Smooth muscle cell (in vitro differentiated cells): ENCODE measurements at regions not wholly inside any gene's neighbourhood (a gene's known extent, or its start where the extent isn't known, plus 50 kb on each side); places are given as distances from the start of the nearest gene placed in this dataset.

ENCODE experiments used
- DNase-seq: peaks from one replicate; lab custom pipeline; 2025; ENCODE audit not compliant: unreplicated experiment; lab: John Stamatoyannopoulos, UW
- H2AFZ ChIP-seq: fragments of 200-600 bp; sonication (generic); 2 replicates; pipeline ENCODE4 v1.6.0; 2016; ENCODE audit warnings: antibody characterized with exemption, low read depth, mild to moderate bottlenecking
- H3F3A ChIP-seq: fragments of 200-600 bp; sonication (generic); 2 replicates; pipeline ENCODE4 v1.6.0; 2017; ENCODE audit warnings: antibody characterized with exemption, low read depth
- H3K27ac ChIP-seq: fragments of 200-600 bp; sonication (generic); 2 replicates; pipeline ENCODE4 v1.5.1; 2016; ENCODE audit warnings: low read depth, mild to moderate bottlenecking
- H3K27me3 ChIP-seq: fragments of 200-600 bp; sonication (generic); 2 replicates; pipeline ENCODE4 v1.6.1; 2016; ENCODE audit warnings: low read depth, mild to moderate bottlenecking
- H3K36me3 ChIP-seq: fragments of 200-600 bp; sonication (generic); 2 replicates; pipeline ENCODE4 v1.5.1; 2016; ENCODE audit warnings: low read depth
- H3K4me1 ChIP-seq: fragments of 200-600 bp; sonication (generic); 2 replicates; pipeline ENCODE4 v1.5.1; 2016; ENCODE audit warnings: low read depth
- H3K4me2 ChIP-seq: fragments of 200-600 bp; sonication (generic); 2 replicates; pipeline ENCODE4 v1.6.0; 2016; ENCODE audit warnings: mild to moderate bottlenecking
- H3K4me3 ChIP-seq: fragments of 200-600 bp; sonication (generic); 2 replicates; pipeline ENCODE4 v1.5.1; 2016; ENCODE audit warnings: mild to moderate bottlenecking
- H3K79me2 ChIP-seq: fragments of 200-600 bp; sonication (generic); 2 replicates; pipeline ENCODE4 v1.6.0; 2016; ENCODE audit warnings: low read depth, mild to moderate bottlenecking
- H3K9ac ChIP-seq: fragments of 200-600 bp; sonication (generic); 2 replicates; pipeline ENCODE4 v1.6.0; 2016; ENCODE audit warnings: low read depth
- H3K9me3 ChIP-seq: fragments of 200-600 bp; sonication (generic); replicated peaks from 2 replicates; pipeline ENCODE4 v1.5.1; 2016; ENCODE audit warnings: low read depth
- H4K20me1 ChIP-seq: fragments of 200-600 bp; sonication (generic); 2 replicates; pipeline ENCODE4 v1.6.0; 2016; ENCODE audit warnings: low read depth
- WGBS: methylation state at CpG from one replicate; pipeline ENCODE4 v1.1.7; 2016; ENCODE audit warnings: low lambda C conversion rate; 5-methylcytosine and 5-hydroxymethylcytosine counted together
- TF ChIP-seq, protein P1 (sequence below): fragments of 200-600 bp; sonication (generic); IDR thresholded peaks from 2 replicates; pipeline ENCODE4 v1.5.1; 2017; ENCODE audit warnings: borderline replicate concordance, mild to moderate bottlenecking, antibody characterized with exemption; ENCODE audit not compliant: insufficient read depth, poor library complexity, severe bottlenecking

DNA sequence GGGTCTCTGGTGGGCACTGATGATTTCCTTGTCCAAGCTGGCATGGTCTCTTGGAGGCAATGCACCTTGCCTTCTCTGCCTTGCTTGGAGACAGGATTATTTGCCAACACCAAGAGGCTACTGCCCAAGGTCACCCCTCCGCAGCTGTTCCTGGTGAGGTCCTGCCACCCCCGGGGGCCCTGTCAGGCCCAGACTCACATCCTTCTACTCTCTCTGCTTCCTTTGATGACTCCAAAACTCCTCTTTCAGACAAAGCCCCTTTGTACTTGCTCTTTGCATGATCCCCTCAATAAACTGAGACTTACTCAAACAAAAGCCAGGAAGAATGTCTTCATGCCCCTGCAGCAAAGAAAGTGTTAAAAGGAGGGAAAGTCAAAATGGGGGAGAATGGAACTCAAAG lies 137.7 kb downstream of the MEX3B start:
- no peaks in the 10 kb centered on the region for H3K36me3 ChIP-seq
- H3K4me3 ChIP-seq: no peak overlapping the region
- H3K79me2 ChIP-seq: no peaks in the 10 kb centered on the region
- 89% methylated on average over 2 of the region's 2 CpGs for WGBS
- TF ChIP-seq, protein P1, sequence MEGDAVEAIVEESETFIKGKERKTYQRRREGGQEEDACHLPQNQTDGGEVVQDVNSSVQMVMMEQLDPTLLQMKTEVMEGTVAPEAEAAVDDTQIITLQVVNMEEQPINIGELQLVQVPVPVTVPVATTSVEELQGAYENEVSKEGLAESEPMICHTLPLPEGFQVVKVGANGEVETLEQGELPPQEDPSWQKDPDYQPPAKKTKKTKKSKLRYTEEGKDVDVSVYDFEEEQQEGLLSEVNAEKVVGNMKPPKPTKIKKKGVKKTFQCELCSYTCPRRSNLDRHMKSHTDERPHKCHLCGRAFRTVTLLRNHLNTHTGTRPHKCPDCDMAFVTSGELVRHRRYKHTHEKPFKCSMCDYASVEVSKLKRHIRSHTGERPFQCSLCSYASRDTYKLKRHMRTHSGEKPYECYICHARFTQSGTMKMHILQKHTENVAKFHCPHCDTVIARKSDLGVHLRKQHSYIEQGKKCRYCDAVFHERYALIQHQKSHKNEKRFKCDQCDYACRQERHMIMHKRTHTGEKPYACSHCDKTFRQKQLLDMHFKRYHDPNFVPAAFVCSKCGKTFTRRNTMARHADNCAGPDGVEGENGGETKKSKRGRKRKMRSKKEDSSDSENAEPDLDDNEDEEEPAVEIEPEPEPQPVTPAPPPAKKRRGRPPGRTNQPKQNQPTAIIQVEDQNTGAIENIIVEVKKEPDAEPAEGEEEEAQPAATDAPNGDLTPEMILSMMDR: no peak
- no peak for DNase-seq
- H2AFZ ChIP-seq: no peak overlapping the region
- H3K27me3 ChIP-seq: no peaks in the 10 kb centered on the region
- H3F3A ChIP-seq: no peaks in the 10 kb centered on the region
- no peak overlapping the region for H3K27ac ChIP-seq
- H3K9ac ChIP-seq: no peak overlapping the region
- H4K20me1 ChIP-seq: no peaks in the 10 kb centered on the region
- no peak overlapping the region for H3K4me2 ChIP-seq
- H3K4me1 ChIP-seq: peaks cover 23% of the 10 kb centered on the region
- no peaks in the 10 kb centered on the region for H3K9me3 ChIP-seq

DNA sequence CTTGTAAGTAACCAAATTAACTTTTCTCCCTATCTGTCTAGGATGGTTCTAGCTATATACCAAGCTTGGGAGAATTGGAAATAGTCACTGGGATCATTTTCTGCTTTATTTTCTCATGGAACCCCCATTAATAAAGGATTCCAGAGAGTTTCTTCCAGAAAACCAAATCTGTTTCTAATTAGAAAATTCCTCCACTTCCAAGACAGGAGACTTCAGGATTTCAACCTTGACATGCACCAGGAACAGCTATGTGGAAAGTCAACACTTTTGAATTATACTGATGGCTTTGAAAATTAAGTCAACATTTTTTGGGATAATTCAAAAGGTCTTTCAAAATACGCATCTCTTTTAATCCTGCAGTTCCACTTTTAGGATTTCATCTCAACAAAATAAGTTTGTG lies 138.3 kb downstream of the MEX3B start:
- Histone ChIP-seq H3K9ac (no peak overlapping the region), H3K27ac (no peak overlapping the region), H4K20me1 (no peaks in the 10 kb centered on the region), H3K9me3 (no peaks in the 10 kb centered on the region), H3K4me1 (peaks cover 23% of the 10 kb centered on the region), H3K36me3 (no peaks in the 10 kb centered on the region), H2AFZ (no peak overlapping the region), H3K4me3 (no peak overlapping the region), H3K27me3 (no peaks in the 10 kb centered on the region), H3F3A (no peaks in the 10 kb centered on the region), H3K4me2 (no peak overlapping the region), H3K79me2 (no peaks in the 10 kb centered on the region)
- 88% methylated on average over 1 of the region's 1 CpG for WGBS
- DNase-seq: no peak
- TF ChIP-seq, protein P1: no peak

DNA sequence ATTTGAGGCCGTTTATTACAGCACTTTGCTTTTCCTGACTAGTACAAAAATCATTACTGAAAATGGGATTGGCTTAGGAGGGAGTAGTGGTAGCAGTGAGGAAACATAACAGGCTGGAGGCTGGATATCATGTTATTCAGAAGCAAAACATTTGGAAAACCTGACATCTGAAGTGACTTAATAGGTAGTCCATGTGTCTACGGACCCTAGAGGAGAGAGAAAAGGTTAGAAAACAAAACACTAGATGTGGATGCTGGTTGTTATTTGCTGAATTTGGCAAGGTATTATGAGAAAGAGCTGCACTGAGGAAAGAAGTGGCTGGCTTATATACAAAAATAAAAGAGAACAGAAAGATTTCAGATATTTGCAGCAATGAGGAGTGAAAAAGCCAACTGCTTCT lies 139.9 kb downstream of the MEX3B start:
- WGBS: 90% methylated on average over 2 of the region's 2 CpGs
- Histone ChIP-seq H3K27me3 (no peaks in the 10 kb centered on the region), H3K9me3 (no peaks in the 10 kb centered on the region), H2AFZ (no peak overlapping the region), H4K20me1 (no peaks in the 10 kb centered on the region), H3K27ac (no peak overlapping the region), H3K4me2 (no peak overlapping the region), H3K36me3 (no peaks in the 10 kb centered on the region), H3K4me1 (peaks cover 20% of the 10 kb centered on the region), H3F3A (no peaks in the 10 kb centered on the region), H3K79me2 (no peaks in the 10 kb centered on the region), H3K4me3 (no peak overlapping the region), H3K9ac (no peak overlapping the region)
- TF ChIP-seq, protein P1: no peak
- no peak for DNase-seq

GRCh38 chr15:81901319-81901718 lies 144.5 kb downstream of the MEX3B start:
- 65% methylated on average over 5 of the region's 5 CpGs for WGBS
- Histone ChIP-seq H3K36me3 (no peaks in the 10 kb centered on the region), H3K9ac (no peak overlapping the region), H3K4me2 (no peak overlapping the region), H3K9me3 (no peaks in the 10 kb centered on the region), H3K4me3 (no peak overlapping the region), H3K79me2 (no peaks in the 10 kb centered on the region), H3F3A (no peaks in the 10 kb centered on the region), H3K4me1 (no peaks in the 10 kb centered on the region), H3K27ac (no peak overlapping the region), H2AFZ (no peak overlapping the region), H4K20me1 (no peaks in the 10 kb centered on the region), H3K27me3 (no peaks in the 10 kb centered on the region)
- TF ChIP-seq, protein P1: no peak
- DNase-seq: no peak
